ENCODE measurements at regions not wholly inside any gene's neighbourhood (a gene's known extent, or its start where the extent isn't known, plus 50 kb on each side); places are given as distances from the start of the nearest gene placed in this dataset.

DNA sequence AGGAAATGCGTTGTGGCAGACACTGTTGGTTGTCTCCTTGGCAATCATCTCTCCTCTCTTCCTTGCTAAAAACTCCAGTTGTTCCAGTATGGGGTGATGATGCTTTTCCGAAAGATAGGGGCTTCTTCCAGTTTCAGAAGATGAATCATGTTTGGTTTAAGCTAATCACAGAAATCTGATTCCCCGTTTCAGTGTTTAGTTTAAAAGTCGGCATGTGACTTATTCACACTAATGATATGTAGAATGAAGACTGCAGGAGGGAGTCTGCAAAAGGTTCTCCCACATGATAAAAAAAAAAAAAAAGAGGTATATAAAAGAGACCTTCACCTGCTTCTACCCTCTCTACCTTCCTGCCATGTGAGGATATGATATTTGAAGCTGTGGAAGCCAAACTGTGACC, 239.0 kb upstream of the SIX2 start:
- no peak overlapping the region for H3K4me3 ChIP-seq (replicated peaks in 1 of 2; ENCODE audit: low read depth in 2 of 2, low read length in 2 of 2)
- no peak for DNase-seq (ENCODE audit: low read depth in 2 of 2)
- TF ChIP-seq, protein P1, sequence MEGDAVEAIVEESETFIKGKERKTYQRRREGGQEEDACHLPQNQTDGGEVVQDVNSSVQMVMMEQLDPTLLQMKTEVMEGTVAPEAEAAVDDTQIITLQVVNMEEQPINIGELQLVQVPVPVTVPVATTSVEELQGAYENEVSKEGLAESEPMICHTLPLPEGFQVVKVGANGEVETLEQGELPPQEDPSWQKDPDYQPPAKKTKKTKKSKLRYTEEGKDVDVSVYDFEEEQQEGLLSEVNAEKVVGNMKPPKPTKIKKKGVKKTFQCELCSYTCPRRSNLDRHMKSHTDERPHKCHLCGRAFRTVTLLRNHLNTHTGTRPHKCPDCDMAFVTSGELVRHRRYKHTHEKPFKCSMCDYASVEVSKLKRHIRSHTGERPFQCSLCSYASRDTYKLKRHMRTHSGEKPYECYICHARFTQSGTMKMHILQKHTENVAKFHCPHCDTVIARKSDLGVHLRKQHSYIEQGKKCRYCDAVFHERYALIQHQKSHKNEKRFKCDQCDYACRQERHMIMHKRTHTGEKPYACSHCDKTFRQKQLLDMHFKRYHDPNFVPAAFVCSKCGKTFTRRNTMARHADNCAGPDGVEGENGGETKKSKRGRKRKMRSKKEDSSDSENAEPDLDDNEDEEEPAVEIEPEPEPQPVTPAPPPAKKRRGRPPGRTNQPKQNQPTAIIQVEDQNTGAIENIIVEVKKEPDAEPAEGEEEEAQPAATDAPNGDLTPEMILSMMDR (IDR thresholded peaks at IDR 0.05; ENCODE audit: low read depth, low read length) = no peak

DNA sequence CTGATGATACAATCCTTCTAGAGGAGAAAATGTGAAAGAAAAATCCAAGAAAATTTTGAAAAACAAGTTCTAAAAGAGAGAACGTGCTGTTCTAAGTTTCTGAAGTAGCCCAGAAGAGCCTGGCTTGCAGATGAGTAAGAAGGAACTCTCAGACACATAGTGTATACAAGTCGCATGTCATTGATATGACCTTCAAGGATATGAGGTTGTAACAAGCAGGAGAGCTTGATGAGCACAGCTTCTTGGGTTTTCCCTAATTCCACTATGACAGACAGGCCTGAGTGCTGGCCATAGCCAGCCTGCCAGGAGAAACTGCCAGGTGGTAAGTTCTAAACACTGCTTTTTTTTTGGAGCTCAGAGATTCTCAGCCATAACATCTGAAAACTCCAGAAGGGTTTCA, 235.7 kb upstream of the SIX2 start:
- no peak overlapping the region for H3K4me3 ChIP-seq (replicated peaks in 1 of 2; ENCODE audit: low read depth in 2 of 2, low read length in 2 of 2)
- DNase-seq (ENCODE audit: low read depth in 2 of 2) = peak in 1 of 2 donors; percentile 41
- TF ChIP-seq, protein P1 (IDR thresholded peaks at IDR 0.05; ENCODE audit: low read depth, low read length) = no peak

- DNase-seq (ENCODE audit: low read depth in 2 of 2) = peak; percentile 59 to 69
- H3K4me3 ChIP-seq (replicated peaks in 1 of 2; ENCODE audit: low read depth in 2 of 2, low read length in 2 of 2) = no peak overlapping the region
- TF ChIP-seq, protein P1 (IDR thresholded peaks at IDR 0.05; ENCODE audit: low read depth, low read length) = no peak
Observed at GRCh38 chr2:45242161-45242741, 233.0 kb upstream of the SIX2 start.

- TF ChIP-seq, protein P1 (IDR thresholded peaks at IDR 0.05; ENCODE audit: low read depth, low read length) = no peak
- H3K4me3 ChIP-seq (replicated peaks in 1 of 2; ENCODE audit: low read depth in 2 of 2, low read length in 2 of 2) = no peak overlapping the region
- peak; percentile 77 to 78 for DNase-seq (ENCODE audit: low read depth in 2 of 2)
Observed at GRCh38 chr2:45241061-45241561, 231.9 kb upstream of the SIX2 start.

- H3K4me3 ChIP-seq (replicated peaks in 1 of 2; ENCODE audit: low read depth in 2 of 2, low read length in 2 of 2) = no peak overlapping the region
- TF ChIP-seq, protein P1 (IDR thresholded peaks at IDR 0.05; ENCODE audit: low read depth, low read length) = peak; percentile 64
- peak; percentile 98 to 99 for DNase-seq (ENCODE audit: low read depth in 2 of 2)
Observed at GRCh38 chr2:45237850-45238542, 228.7 kb upstream of the SIX2 start.

- peak; percentile 69 to 72 for DNase-seq (ENCODE audit: low read depth in 2 of 2)
- H3K4me3 ChIP-seq (replicated peaks in 1 of 2; ENCODE audit: low read depth in 2 of 2, low read length in 2 of 2) = no peak overlapping the region
- TF ChIP-seq, protein P1 (IDR thresholded peaks at IDR 0.05; ENCODE audit: low read depth, low read length) = no peak
Observed at GRCh38 chr2:45237128-45237527, 227.9 kb upstream of the SIX2 start.
